IMR-90 (cell line): ENCODE measurements at regions not wholly inside any gene's neighbourhood (a gene's known extent, or its start where the extent isn't known, plus 50 kb on each side); places are given as distances from the start of the nearest gene placed in this dataset.

Experiments used
- ATAC-seq: fragments of 200-7000 bp; cut with Tn5 transposase; 2 replicates; pipeline ENCODE4 v1.9.1; 2020; ENCODE audit warnings: low read depth, mild to moderate bottlenecking, moderate library complexity
- BruUV-seq: library from RNA; stranded (reverse); fragments of 400-500 nt; replicated peaks from 2 replicates; lab custom pipeline; 2021; lab: Mats Ljungman, UMichigan
- CTCF ChIA-PET: fragments of 300-600 bp; formaldehyde crosslinking; extraction: SDS; loops from one replicate; lab custom pipeline; 2021; ENCODE audit warnings: antibody characterized with exemption; lab: Yijun Ruan, JAX
- POLR2A ChIA-PET: fragments of 300-600 bp; sonication (Branson Sonifier 250); formaldehyde crosslinking; loops from one replicate; lab custom pipeline; 2022; ENCODE audit warnings: antibody characterized with exemption; ENCODE audit not compliant: unreplicated experiment; lab: Charles Lee
- DNase-seq: peaks from one replicate; pipeline ENCODE4 v3.0.0; 2013
- H2AFZ ChIP-seq: replicated peaks from 2 replicates; pipeline ENCODE3; 2013; ENCODE audit warnings: low read length, mild to moderate bottlenecking; ENCODE audit not compliant: poor library complexity
- H2AK5ac ChIP-seq: 2 replicates; pipeline ENCODE4 v1.6.1; 2013; ENCODE audit warnings: low read depth, low read length, inconsistent platforms
- H2AK9ac ChIP-seq: replicated peaks from 2 replicates; pipeline ENCODE3; 2013; ENCODE audit warnings: mild to moderate bottlenecking, low read depth, low read length, moderate library complexity; ENCODE audit not compliant: poor library complexity
- H2BK120ac ChIP-seq: 2 replicates; pipeline ENCODE4 v1.6.1; 2013; ENCODE audit warnings: low read depth, low read length, inconsistent platforms
- H2BK15ac ChIP-seq: 3 replicates; pipeline ENCODE4 v1.6.1; 2013; ENCODE audit warnings: low read depth, low read length, inconsistent platforms
- H2BK20ac ChIP-seq: 2 replicates; pipeline ENCODE4 v1.6.1; 2013; ENCODE audit warnings: low read depth, mild to moderate bottlenecking, inconsistent platforms, low read length, moderate library complexity
- H2BK5ac ChIP-seq: 2 replicates; pipeline ENCODE4 v1.6.1; 2013; ENCODE audit warnings: mild to moderate bottlenecking, low read depth, low read length, inconsistent platforms; ENCODE audit not compliant: poor library complexity, severe bottlenecking
- H3K14ac ChIP-seq: replicated peaks from 2 replicates; pipeline ENCODE4 v1.6.1; 2013; ENCODE audit warnings: low read depth, low read length, inconsistent platforms
- H3K18ac ChIP-seq: 2 replicates; pipeline ENCODE4 v1.6.1; 2013; ENCODE audit warnings: low read depth, low read length, control low read depth
- H3K23ac ChIP-seq: 2 replicates; pipeline ENCODE4 v1.6.1; 2013; ENCODE audit warnings: low read depth, low read length, inconsistent platforms
- H3K27ac ChIP-seq: 2 replicates; pipeline ENCODE4 v1.5.1; 2013; ENCODE audit warnings: mild to moderate bottlenecking, control low read depth, low read length; ENCODE audit not compliant: insufficient read depth
- H3K27me3 ChIP-seq: 2 replicates; pipeline ENCODE4 v1.6.1; 2013; ENCODE audit warnings: low read length; ENCODE audit not compliant: control insufficient read depth, insufficient read depth
- H3K36me3 ChIP-seq: 2 replicates; pipeline ENCODE4 v1.6.1; 2013; ENCODE audit warnings: low read length, mixed read lengths; ENCODE audit not compliant: control insufficient read depth, insufficient read depth
- H3K4ac ChIP-seq: 2 replicates; pipeline ENCODE4 v1.6.1; 2013; ENCODE audit warnings: low read depth, low read length, inconsistent platforms
- H3K4me1 ChIP-seq: 2 replicates; pipeline ENCODE4 v1.6.1; 2013; ENCODE audit warnings: low read length, mixed read lengths; ENCODE audit not compliant: control insufficient read depth, insufficient read depth
- H3K4me2 ChIP-seq: 2 replicates; pipeline ENCODE4 v1.6.1; 2013; ENCODE audit warnings: low read depth, mild to moderate bottlenecking, control low read depth, low read length, moderate library complexity
- H3K4me3 ChIP-seq: 2 replicates; pipeline ENCODE4 v1.5.1; 2013; ENCODE audit warnings: low read depth, mild to moderate bottlenecking, control low read depth, low read length, moderate library complexity; ENCODE audit not compliant: insufficient read depth
- H3K56ac ChIP-seq: 2 replicates; pipeline ENCODE4 v1.6.1; 2013; ENCODE audit warnings: low read length, inconsistent platforms; ENCODE audit not compliant: insufficient read depth; ENCODE audit errors: extremely low read depth
- H3K79me1 ChIP-seq, 2 experiments: 2 replicates each; pipeline ENCODE4 v1.6.1; 2013; ENCODE audit warnings: low read length in 2 of 2, inconsistent platforms in 1 of 2, low read depth in 1 of 2
- H3K9ac ChIP-seq: 2 replicates; pipeline ENCODE4 v1.6.1; 2013; ENCODE audit warnings: low read depth, low read length, control low read depth
- H3K9me1 ChIP-seq: 2 replicates; pipeline ENCODE4 v1.6.1; 2013; ENCODE audit warnings: low read length, inconsistent platforms; ENCODE audit not compliant: insufficient read depth
- H3K9me3 ChIP-seq: 2 replicates; pipeline ENCODE4 v1.6.1; 2013; ENCODE audit warnings: low read length; ENCODE audit not compliant: control insufficient read depth, insufficient read depth
- H4K20me1 ChIP-seq: 2 replicates; pipeline ENCODE4 v1.6.1; 2013; ENCODE audit warnings: low read length, inconsistent platforms; ENCODE audit not compliant: insufficient read depth
- H4K5ac ChIP-seq: 2 replicates; pipeline ENCODE4 v1.6.1; 2013; ENCODE audit warnings: mild to moderate bottlenecking, low read depth, low read length, control low read depth
- H4K8ac ChIP-seq, 2 experiments: 2 replicates each; pipeline ENCODE4 v1.6.1; 2013; ENCODE audit warnings: low read depth in 2 of 2, low read length in 2 of 2, control low read depth in 1 of 2, inconsistent platforms in 1 of 2
- H4K91ac ChIP-seq: 2 replicates; pipeline ENCODE4 v1.6.1; 2013; ENCODE audit warnings: low read depth, low read length, inconsistent platforms; ENCODE audit not compliant: insufficient read depth
- CHD1 ChIP-seq: IDR thresholded peaks from 2 replicates; pipeline ENCODE4 v1.6.1; 2012; ENCODE audit warnings: low read depth, low read length, improper control_type of control experiment
- CTCF ChIP-seq: conservative IDR thresholded peaks from 2 replicates; pipeline ENCODE4 v1.5.1; 2012; ENCODE audit warnings: mild to moderate bottlenecking, low read depth, low read length, improper control_type of control experiment
- ELK1 ChIP-seq: fragments of 150-350 bp; IDR thresholded peaks from 2 replicates; pipeline ENCODE4 v1.6.1; 2016; ENCODE audit warnings: low read depth, mild to moderate bottlenecking, low read length, moderate library complexity, borderline replicate concordance
- FOS ChIP-seq: fragments of 150-350 bp; IDR thresholded peaks from 2 replicates; pipeline ENCODE4 v1.6.1; 2016; ENCODE audit warnings: low read depth, low read length
- MAFK ChIP-seq: IDR thresholded peaks from 2 replicates; pipeline ENCODE4 v1.6.1; 2012; ENCODE audit warnings: low read depth, low read length, improper control_type of control experiment
- WGBS, 2 experiments: methylation state at CpG; one replicate each; pipeline versions ENCODE4 v1.1.5 to v1.1.7; 2013; ENCODE audit warnings: missing lambda C conversion rate in 2 of 2; ENCODE audit not compliant: insufficient read length in 1 of 2; ENCODE audit errors: extremely low coverage in 2 of 2; 5-methylcytosine and 5-hydroxymethylcytosine counted together
- dilution Hi-C: fragments of 300-500 bp; cut with HindIII; formaldehyde crosslinking; loops from one replicate; pipeline ENCODE4 v1.14.3; 2018; ENCODE audit warnings: low sequenced_read_pairs; ENCODE audit not compliant: unreplicated experiment
- in situ Hi-C: fragments of 300-500 bp; cut with MboI; formaldehyde crosslinking; loops from 3 replicates; pipeline ENCODE4 v1.14.3; 2019; ENCODE audit warnings: low sequenced_read_pairs, inconsistent platforms, mixed read lengths
- intact Hi-C: fragments of 100-400 bp; cut with micrococcal nuclease; formaldehyde crosslinking; loops from 2 replicates; pipeline ENCODE4 v1.10.0; 2022

DNA sequence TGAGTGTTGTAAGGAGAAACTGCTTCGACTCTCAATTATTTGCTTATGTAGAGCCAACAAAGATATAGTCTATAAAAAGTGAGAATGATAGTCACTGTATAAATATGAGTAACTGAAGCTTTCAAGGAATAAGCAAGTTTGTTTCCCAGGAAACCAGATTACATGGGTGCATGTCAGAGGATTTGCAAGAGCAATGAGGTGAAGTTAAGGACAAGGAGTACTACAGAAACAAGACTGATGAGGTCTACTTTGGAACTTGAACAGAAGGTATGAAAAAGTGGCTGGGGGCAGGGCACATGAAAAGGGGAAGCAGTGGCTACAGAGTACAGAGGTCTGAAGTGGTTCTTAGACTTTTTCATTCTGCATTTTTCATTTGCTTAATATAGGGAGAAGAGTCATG lies 321.0 kb upstream of the CXXC4 start:
- ChIA-PET CTCF (no interaction called here), POLR2A (no interaction called here)
- intact Hi-C loops (no loop called here), dilution Hi-C loops (no loop called here), in situ Hi-C loops (no loop called here)
- Histone ChIP-seq H3K18ac (no peak overlapping the region), H2AK5ac (no peak overlapping the region), H2BK20ac (no peak overlapping the region), H2BK120ac (no peak overlapping the region), H3K14ac (no peak overlapping the region), H4K91ac (no peak overlapping the region), H3K27ac (no peak overlapping the region), H3K9me1 (no peaks in the 10 kb centered on the region), H3K56ac (no peak overlapping the region), H3K79me1 (no peaks in the 10 kb centered on the region), H3K4me1 (no peaks in the 10 kb centered on the region), H3K4me2 (no peak overlapping the region), H3K36me3 (no peaks in the 10 kb centered on the region), H2BK15ac (no peak overlapping the region), H3K9ac (no peak overlapping the region), H3K9me3 (no peaks in the 10 kb centered on the region), H4K20me1 (no peaks in the 10 kb centered on the region), H2BK5ac (no peak overlapping the region), H3K4ac (no peak overlapping the region), H4K5ac (no peak overlapping the region), H2AFZ (no peak overlapping the region), H3K4me3 (no peak overlapping the region), H3K27me3 (no peaks in the 10 kb centered on the region), H4K8ac (no peak overlapping the region), H2AK9ac (no peak overlapping the region), H3K23ac (no peak overlapping the region)
- TF ChIP-seq MAFK (no peak), CTCF (no peak), ELK1 (no peak), CHD1 (no peak), FOS (no peak)
- no CpG with 5 or more reads among the region's 1 CpG for WGBS, 2 experiments
- no peak for ATAC-seq
- BruUV-seq = no TSS peak
- no peak for DNase-seq
